C4-2B (cell line): ENCODE measurements at regions not wholly inside any gene's neighbourhood (a gene's known extent, or its start where the extent isn't known, plus 50 kb on each side); places are given as distances from the start of the nearest gene placed in this dataset.

ENCODE experiments used
- H3K27ac ChIP-seq: fragments of 450-650 bp; 2 replicates; pipeline ENCODE4 v1.5.1; 2017
- ZFX ChIP-seq: fragments of 450-650 bp; IDR thresholded peaks from 2 replicates; pipeline ENCODE4 v1.6.1; 2017
- TF ChIP-seq, protein P1 (sequence below): fragments of 450-650 bp; conservative IDR thresholded peaks from 2 replicates; pipeline ENCODE4 v1.5.1; 2017; ENCODE audit warnings: mild to moderate bottlenecking

DNA sequence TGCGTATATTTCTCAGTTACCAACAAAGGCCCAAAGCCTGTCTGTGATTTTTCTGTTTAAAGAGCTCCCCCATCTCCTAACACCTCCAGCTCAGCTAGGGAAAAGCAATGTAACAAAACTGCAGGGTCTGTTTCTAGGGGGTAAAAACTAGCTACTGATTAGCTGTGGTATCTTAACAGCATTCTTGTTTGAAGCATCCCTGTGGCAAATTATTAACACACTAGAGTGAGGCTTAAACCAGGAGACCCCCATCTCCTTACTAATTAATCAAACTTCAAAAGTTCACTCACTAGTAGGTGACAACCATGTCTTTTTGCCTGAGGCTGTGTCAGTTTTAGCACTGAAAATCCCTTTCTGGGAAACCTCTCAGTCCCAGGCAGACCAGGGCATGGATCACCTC, 186.2 kb upstream of the PARD3B start:
- no peak overlapping the region for H3K27ac ChIP-seq
- no peak for TF ChIP-seq ZFX
- TF ChIP-seq, protein P1, sequence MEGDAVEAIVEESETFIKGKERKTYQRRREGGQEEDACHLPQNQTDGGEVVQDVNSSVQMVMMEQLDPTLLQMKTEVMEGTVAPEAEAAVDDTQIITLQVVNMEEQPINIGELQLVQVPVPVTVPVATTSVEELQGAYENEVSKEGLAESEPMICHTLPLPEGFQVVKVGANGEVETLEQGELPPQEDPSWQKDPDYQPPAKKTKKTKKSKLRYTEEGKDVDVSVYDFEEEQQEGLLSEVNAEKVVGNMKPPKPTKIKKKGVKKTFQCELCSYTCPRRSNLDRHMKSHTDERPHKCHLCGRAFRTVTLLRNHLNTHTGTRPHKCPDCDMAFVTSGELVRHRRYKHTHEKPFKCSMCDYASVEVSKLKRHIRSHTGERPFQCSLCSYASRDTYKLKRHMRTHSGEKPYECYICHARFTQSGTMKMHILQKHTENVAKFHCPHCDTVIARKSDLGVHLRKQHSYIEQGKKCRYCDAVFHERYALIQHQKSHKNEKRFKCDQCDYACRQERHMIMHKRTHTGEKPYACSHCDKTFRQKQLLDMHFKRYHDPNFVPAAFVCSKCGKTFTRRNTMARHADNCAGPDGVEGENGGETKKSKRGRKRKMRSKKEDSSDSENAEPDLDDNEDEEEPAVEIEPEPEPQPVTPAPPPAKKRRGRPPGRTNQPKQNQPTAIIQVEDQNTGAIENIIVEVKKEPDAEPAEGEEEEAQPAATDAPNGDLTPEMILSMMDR, result no peak

DNA sequence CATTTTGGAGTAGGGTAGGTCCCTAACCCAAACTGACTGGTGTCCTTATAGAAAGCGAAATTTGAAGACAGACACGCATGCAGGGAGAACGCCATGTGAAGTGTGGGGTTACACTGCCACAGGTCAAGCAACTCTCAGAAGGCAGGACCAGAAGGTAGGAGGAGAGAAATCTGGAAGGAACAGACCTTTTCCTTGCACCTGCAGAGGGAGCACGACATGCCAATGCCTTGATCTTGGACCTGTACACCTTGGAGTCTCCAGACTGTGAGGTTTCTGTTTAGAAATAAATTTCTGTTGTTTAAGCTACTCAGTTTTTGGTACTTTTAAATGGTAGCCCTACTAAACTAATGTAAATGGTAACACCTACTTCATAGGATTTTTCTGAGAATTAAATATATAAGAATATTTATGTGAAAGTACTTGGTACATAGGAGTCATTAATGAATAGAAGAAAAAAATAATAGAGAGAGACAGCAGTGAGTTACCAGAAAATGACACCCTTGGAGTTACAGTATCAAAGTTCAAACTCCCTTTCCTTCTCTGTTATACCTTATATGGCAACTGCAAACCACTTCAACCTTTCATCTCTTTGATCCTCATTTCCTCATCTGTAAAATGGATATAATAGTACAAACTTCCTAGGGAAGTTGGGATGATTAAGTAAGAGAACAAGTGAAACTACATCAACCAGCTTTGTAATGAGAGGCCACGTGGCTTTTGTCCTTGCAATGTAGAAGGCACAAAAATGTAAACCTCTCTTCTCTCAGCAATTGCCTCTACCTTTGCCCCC, 184.9 kb upstream of the PARD3B start:
- no peak overlapping the region for H3K27ac ChIP-seq
- TF ChIP-seq, protein P1, result peak; percentile 35
- TF ChIP-seq ZFX, result no peak

DNA sequence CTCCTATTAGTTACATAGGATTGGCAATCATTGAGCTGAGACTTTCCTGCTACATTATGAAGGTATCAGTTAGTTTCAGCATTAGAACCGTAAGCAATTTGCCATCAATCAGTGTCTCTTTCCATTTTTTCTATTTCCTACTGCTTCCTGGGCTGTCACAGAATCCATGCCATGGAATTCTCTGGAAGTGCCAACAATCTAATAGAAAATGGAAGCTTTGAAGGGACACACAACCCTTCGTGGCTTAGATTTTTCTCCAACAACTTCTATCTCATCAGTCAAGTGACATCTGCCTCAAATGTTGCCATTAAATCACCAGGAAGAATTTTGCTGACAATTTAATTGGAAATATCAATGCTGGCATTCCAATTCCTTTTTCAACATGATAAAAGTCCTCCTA, 183.5 kb upstream of the PARD3B start:
- H3K27ac ChIP-seq, result no peak overlapping the region
- no peak for TF ChIP-seq ZFX
- TF ChIP-seq, protein P1, result no peak

DNA sequence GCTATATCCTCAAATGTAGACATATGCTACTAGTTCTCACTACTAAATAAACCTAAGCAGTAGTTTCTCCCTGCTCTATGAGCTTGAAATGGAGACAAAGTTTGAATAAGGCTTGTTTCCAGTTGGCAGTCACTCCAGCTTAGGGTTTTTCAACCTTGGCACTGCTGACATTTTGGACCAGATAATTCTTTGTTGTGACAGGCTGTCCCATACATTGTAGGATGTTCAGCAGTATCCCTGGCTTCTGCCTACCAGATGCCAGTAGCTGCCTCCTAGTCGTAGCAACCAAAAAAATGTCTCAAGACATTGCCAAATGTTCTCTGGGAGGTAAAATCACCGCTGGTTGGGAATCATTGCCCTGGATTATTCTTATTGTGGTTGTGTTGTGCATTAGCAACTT, 182.7 kb upstream of the PARD3B start:
- no peak overlapping the region for H3K27ac ChIP-seq
- TF ChIP-seq, protein P1, result no peak
- TF ChIP-seq ZFX, result no peak

DNA sequence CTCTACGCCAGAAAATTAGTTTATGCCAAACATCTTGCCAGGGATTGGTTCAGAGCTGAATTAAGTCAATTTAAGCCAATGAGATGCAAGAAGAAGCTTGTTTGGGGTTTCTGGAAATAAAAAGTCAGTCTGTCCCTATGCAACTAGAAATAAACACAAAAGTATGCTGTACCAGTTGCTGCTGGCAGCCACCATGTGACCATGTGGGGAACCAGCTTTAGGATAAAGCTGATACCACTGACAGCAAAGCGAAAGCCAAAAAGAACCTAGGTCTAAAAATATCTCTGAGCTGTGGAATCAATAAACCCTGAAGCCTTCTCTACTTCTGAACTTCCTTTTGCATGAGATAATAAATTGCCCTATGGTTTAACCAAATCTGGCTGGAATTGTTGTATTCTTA, 181.8 kb upstream of the PARD3B start:
- H3K27ac ChIP-seq, result no peak overlapping the region
- TF ChIP-seq, protein P1, result no peak
- no peak for TF ChIP-seq ZFX

DNA sequence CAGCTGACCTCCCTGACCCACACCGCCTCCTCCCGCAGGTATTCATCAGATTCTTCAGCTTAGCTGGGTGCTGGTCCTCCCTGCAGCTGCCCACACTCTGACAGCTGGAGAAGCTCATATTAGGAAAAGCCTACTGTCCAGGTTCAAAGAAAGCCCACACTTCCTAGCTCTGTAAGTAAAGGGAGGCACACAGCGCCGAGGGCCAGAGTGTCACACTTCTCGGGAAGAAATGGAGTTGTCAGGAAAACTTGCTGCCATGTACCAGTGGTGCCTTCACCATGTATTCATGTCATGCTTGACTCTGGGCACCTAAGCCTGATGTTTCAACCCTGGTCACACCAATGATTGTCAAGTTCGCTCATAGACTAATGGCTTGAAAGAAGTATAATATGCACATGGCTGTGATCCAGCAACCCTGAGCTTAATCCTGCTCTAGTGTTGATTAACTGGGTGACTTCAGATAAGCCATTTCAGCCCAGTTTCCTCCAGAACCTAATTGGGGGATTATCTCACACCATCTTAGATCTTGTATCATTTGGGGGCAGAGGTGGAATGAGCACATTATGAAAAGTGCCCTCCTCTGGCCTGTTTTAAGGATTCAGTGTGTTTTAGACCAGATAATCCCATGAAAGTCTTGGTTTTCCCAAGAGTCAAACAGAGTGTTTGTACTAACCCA, 180.3 kb upstream of the PARD3B start:
- no peak overlapping the region for H3K27ac ChIP-seq
- TF ChIP-seq, protein P1, result no peak
- no peak for TF ChIP-seq ZFX

DNA sequence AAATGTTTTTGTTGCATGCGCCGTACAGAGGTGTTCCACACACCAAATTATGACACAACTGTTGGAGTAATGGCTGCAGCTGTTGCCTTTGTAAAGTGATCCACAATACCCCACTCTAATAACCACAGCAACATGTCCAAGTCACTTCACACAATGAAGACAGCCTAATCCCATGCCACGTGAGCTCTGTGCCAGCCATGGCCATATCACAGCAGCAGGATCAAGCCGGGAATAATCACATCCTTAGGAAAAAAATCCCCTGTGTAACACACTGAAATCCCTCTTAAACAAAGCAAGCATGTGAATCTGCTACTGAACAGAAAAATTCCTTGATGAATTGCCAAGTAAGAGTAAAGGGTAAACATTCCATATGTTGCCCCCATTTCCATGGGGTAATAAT, 179.5 kb upstream of the PARD3B start:
- H3K27ac ChIP-seq, result no peak overlapping the region
- TF ChIP-seq ZFX, result no peak
- TF ChIP-seq, protein P1, result no peak
